Esophagus muscularis mucosa (tissue), 3 donors: ENCODE measurements at regions not wholly inside any gene's neighbourhood (a gene's known extent, or its start where the extent isn't known, plus 50 kb on each side); places are given as distances from the start of the nearest gene placed in this dataset.

ENCODE experiments used
- POLR2A ChIP-seq: fragments of 450-650 bp; IDR thresholded peaks from one replicate; pipeline ENCODE4 v1.6.1; 2017; ENCODE audit warnings: antibody characterized with exemption, moderate library complexity, mild to moderate bottlenecking, low read depth
- POLR2AphosphoS5 ChIP-seq, 2 donors: sonication (generic); formaldehyde crosslinking; IDR thresholded peaks; one replicate each; pipeline ENCODE4 v1.6.1; 2017; ENCODE audit warnings: antibody characterized with exemption in 2 of 2
- TF ChIP-seq, protein P1 (sequence below), 3 experiments: fragments of 200-600 bp in 2 of 3; fragments of 450-650 bp in 1 of 3; sonication (generic) in 2 of 3; IDR thresholded peaks; one replicate each; pipeline ENCODE4 v1.5.1; 2017 to 2019; ENCODE audit warnings: antibody characterized with exemption in 3 of 3, mild to moderate bottlenecking in 2 of 3, moderate library complexity in 1 of 3

DNA sequence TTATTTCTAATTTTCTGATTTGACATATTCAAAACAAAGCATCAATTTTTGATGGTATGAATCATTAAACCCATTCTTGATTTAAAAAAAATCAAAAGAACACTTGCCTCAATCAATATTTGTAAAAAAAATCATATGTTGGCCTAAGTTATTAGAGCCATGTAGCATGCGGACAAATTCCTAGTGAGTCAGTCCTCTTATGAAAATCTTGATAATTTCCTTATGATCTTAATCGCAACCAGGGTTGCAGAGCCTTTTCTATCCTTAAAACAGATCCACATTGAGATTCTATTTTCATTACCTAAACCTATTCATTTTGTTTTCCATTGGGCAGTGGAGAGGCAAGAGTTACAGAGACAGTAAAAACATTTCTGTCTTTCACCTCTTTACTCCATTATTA lies 203.2 kb downstream of the ARL4A start:
- TF ChIP-seq, protein P1, sequence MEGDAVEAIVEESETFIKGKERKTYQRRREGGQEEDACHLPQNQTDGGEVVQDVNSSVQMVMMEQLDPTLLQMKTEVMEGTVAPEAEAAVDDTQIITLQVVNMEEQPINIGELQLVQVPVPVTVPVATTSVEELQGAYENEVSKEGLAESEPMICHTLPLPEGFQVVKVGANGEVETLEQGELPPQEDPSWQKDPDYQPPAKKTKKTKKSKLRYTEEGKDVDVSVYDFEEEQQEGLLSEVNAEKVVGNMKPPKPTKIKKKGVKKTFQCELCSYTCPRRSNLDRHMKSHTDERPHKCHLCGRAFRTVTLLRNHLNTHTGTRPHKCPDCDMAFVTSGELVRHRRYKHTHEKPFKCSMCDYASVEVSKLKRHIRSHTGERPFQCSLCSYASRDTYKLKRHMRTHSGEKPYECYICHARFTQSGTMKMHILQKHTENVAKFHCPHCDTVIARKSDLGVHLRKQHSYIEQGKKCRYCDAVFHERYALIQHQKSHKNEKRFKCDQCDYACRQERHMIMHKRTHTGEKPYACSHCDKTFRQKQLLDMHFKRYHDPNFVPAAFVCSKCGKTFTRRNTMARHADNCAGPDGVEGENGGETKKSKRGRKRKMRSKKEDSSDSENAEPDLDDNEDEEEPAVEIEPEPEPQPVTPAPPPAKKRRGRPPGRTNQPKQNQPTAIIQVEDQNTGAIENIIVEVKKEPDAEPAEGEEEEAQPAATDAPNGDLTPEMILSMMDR (IDR thresholded peaks at IDR 0.05) = no peak
- TF ChIP-seq POLR2AphosphoS5 (IDR thresholded peaks at IDR 0.05) (no peak), POLR2A (no peak)
